Neural progenitor cell (in vitro differentiated cells): ENCODE measurements at regions not wholly inside any gene's neighbourhood (a gene's known extent, or its start where the extent isn't known, plus 50 kb on each side); places are given as distances from the start of the nearest gene placed in this dataset.

ENCODE experiments used
- EZH2 ChIP-seq: fragments of 200-600 bp; sonication (generic); IDR thresholded peaks from 2 replicates; pipeline ENCODE4 v1.6.1; 2017; ENCODE audit warnings: antibody characterized with exemption, mild to moderate bottlenecking, moderate library complexity
- EZH2phosphoT487 ChIP-seq: fragments of 200-600 bp; sonication (generic); IDR thresholded peaks from 2 replicates; pipeline ENCODE4 v1.6.1; 2017; ENCODE audit warnings: antibody characterized with exemption

- no peak for TF ChIP-seq EZH2
- TF ChIP-seq EZH2phosphoT487 = no peak
These were observed 128.0 kb downstream of the PSMG1 start for GRCh38 chr21:39055167-39055767.
